ENCODE measurements at regions not wholly inside any gene's neighbourhood (a gene's known extent, or its start where the extent isn't known, plus 50 kb on each side); places are given as distances from the start of the nearest gene placed in this dataset.

GRCh38 chr6:14790976-14791375 is 454.9 kb upstream of the JARID2 start:
- H3K27me3 Mint-ChIP-seq = peaks cover 0 to 1% (median 0%) of the 10 kb centered on the region in 5 donors
- H3K4me3 Mint-ChIP-seq = no peak overlapping the region
- no peaks in the 10 kb centered on the region for H3K9me3 Mint-ChIP-seq
- H3K4me1 Mint-ChIP-seq = peaks cover 0 to 4% (median 0%) of the 10 kb centered on the region in 4 donors
- POLR2A ChIA-PET = no interaction called here
- peak in 1 of 10 donors; percentile 3 for DNase-seq
- no peak overlapping the region for H3K27ac Mint-ChIP-seq
- no peak for ATAC-seq
- no peaks in the 10 kb centered on the region for H3K36me3 Mint-ChIP-seq

DNA sequence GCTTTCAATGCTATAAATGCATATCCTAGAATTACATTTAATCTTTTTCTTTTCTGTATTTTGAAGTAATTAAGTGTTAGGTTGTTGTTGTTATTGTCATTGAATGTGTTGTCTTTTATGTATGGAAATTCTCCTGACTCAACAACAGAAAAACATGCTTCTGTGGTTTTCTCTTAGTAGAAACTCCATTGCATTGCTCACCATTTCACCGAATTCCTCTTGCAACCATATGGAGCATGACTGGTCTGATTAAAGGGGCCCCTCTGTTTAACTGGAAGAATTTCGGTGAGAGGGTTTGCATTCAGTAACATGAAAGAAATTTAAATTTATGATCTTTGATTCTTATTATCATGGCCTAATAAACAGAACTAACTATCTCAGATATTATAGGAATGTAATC is 454.3 kb upstream of the JARID2 start:
- ATAC-seq (no peak), DNase-seq (no peak)
- peaks cover 0 to 1% (median 0%) of the 10 kb centered on the region in 5 donors for H3K27me3 Mint-ChIP-seq
- peaks cover 0 to 3% (median 0%) of the 10 kb centered on the region in 4 donors for H3K4me1 Mint-ChIP-seq
- POLR2A ChIA-PET = no interaction called here
- H3K4me3 Mint-ChIP-seq = no peak overlapping the region
- H3K9me3 Mint-ChIP-seq = no peaks in the 10 kb centered on the region
- no peaks in the 10 kb centered on the region for H3K36me3 Mint-ChIP-seq
- no peak overlapping the region for H3K27ac Mint-ChIP-seq

- Mint-ChIP-seq H3K36me3 (no peaks in the 10 kb centered on the region), H3K9me3 (no peaks in the 10 kb centered on the region), H3K4me1 (no peaks in the 10 kb centered on the region), H3K4me3 (no peak overlapping the region), H3K27me3 (peaks cover 0 to 1% (median 0%) of the 10 kb centered on the region in 5 donors), H3K27ac (no peak overlapping the region)
- POLR2A ChIA-PET = no interaction called here
- DNase-seq (no peak), ATAC-seq (no peak)
Measured at GRCh38 chr6:14792118-14792955, 453.5 kb upstream of the JARID2 start.

DNA sequence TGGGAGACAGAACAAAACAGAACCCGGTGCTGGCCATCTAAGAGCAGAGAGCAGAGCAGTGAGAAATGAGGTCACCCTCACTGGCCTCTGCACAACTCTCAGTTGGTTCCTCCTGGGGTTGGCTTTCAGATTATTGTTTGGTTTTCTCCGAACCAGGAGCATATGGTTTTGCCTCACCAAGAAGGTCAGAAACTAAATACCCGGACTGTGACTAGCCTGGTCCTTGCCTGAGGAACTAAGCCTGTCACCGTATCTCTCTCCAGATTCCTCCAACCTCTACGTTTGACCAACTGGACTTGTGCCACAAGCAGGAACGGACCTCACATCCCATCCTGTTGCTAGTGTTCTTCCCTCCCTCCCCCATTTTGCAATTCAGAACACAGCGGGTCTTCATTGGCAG is 450.4 kb upstream of the JARID2 start:
- ATAC-seq = no peak
- H3K4me1 Mint-ChIP-seq = peaks cover 0 to 8% (median 2%) of the 10 kb centered on the region in 4 donors
- DNase-seq = no peak
- H3K36me3 Mint-ChIP-seq = no peaks in the 10 kb centered on the region
- H3K9me3 Mint-ChIP-seq = peaks cover 0 to 5% (median 0%) of the 10 kb centered on the region in 9 donors
- no peak overlapping the region for H3K27ac Mint-ChIP-seq
- peaks cover 0 to 6% (median 3%) of the 10 kb centered on the region in 5 donors for H3K27me3 Mint-ChIP-seq
- POLR2A ChIA-PET = no interaction called here
- no peak overlapping the region for H3K4me3 Mint-ChIP-seq

- POLR2A ChIA-PET = interaction anchor here (0.6 kb wide), 1 partner anchor 679 kb away, joined by 3 read pairs; no protein-coding TSS in a partner anchor
- no peak for DNase-seq
- no peaks in the 10 kb centered on the region for H3K36me3 Mint-ChIP-seq
- no peak overlapping the region for H3K27ac Mint-ChIP-seq
- H3K9me3 Mint-ChIP-seq = peaks cover 0 to 5% (median 0%) of the 10 kb centered on the region in 9 donors
- no peak overlapping the region for H3K4me3 Mint-ChIP-seq
- no peak for ATAC-seq
- peaks cover 0 to 8% (median 2%) of the 10 kb centered on the region in 4 donors for H3K4me1 Mint-ChIP-seq
- H3K27me3 Mint-ChIP-seq = peaks cover 0 to 6% (median 3%) of the 10 kb centered on the region in 5 donors
Measured at GRCh38 chr6:14796974-14797762, 448.7 kb upstream of the JARID2 start.

GRCh38 chr6:14797875-14798593 is 447.8 kb upstream of the JARID2 start:
- Mint-ChIP-seq H3K9me3 (peaks cover 0 to 5% (median 0%) of the 10 kb centered on the region in 9 donors), H3K27me3 (peaks cover 0 to 6% (median 3%) of the 10 kb centered on the region in 5 donors), H3K27ac (no peak overlapping the region), H3K36me3 (no peaks in the 10 kb centered on the region), H3K4me1 (peaks cover 0 to 8% (median 2%) of the 10 kb centered on the region in 4 donors), H3K4me3 (no peak overlapping the region)
- POLR2A ChIA-PET = no interaction called here
- ATAC-seq = no peak
- DNase-seq = no peak

DNA sequence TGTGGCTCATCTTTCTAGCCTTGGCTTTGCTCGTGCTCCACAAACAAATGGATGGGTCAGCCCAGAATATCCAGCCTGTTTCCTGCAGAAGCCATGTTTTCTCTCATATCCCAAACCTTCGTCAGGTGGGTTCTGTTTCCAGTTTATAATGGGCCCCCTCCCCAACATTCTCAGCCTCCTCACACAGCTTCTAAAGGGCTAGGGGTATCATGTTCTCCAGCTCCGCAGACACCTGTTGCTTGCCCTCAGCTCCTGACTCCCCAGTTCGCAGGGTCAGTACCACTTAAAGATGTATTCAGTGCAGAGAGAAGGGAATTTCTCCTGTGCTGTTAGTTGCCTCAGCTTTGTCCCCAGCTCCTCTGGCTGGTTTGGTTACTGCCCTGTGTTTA is 447.3 kb upstream of the JARID2 start:
- DNase-seq = no peak
- POLR2A ChIA-PET = no interaction called here
- peaks cover 0 to 6% (median 4%) of the 10 kb centered on the region in 5 donors for H3K27me3 Mint-ChIP-seq
- no peak overlapping the region for H3K27ac Mint-ChIP-seq
- no peak for ATAC-seq
- H3K36me3 Mint-ChIP-seq = no peaks in the 10 kb centered on the region
- H3K4me3 Mint-ChIP-seq = no peak overlapping the region
- peaks cover 0 to 8% (median 2%) of the 10 kb centered on the region in 4 donors for H3K4me1 Mint-ChIP-seq
- H3K9me3 Mint-ChIP-seq = peaks cover 0 to 5% (median 0%) of the 10 kb centered on the region in 9 donors

- no peak for ATAC-seq
- Mint-ChIP-seq H3K4me3 (no peak overlapping the region), H3K27ac (peak overlapping the region in 1 of 10 donors; percentile 34), H3K27me3 (peaks cover 0 to 8% (median 6%) of the 10 kb centered on the region in 5 donors), H3K4me1 (peaks cover 0 to 8% (median 3%) of the 10 kb centered on the region in 4 donors), H3K36me3 (no peaks in the 10 kb centered on the region), H3K9me3 (peaks cover 0 to 5% (median 0%) of the 10 kb centered on the region in 9 donors)
- POLR2A ChIA-PET = no interaction called here
- DNase-seq = no peak
Measured at GRCh38 chr6:14798996-14799588, 446.8 kb upstream of the JARID2 start.

- H3K27ac Mint-ChIP-seq = no peak overlapping the region
- DNase-seq (peak in 4 of 10 donors; percentile 7 to 12 (median 10)), ATAC-seq (peak; percentile 40 to 70)
- no peaks in the 10 kb centered on the region for H3K36me3 Mint-ChIP-seq
- POLR2A ChIA-PET = no interaction called here
- peaks cover 0 to 8% (median 6%) of the 10 kb centered on the region in 5 donors for H3K27me3 Mint-ChIP-seq
- H3K4me3 Mint-ChIP-seq = no peak overlapping the region
- H3K4me1 Mint-ChIP-seq = peaks cover 0 to 8% (median 3%) of the 10 kb centered on the region in 4 donors
- peaks cover 0 to 5% (median 0%) of the 10 kb centered on the region in 9 donors for H3K9me3 Mint-ChIP-seq
Measured at GRCh38 chr6:14799928-14800327, 445.9 kb upstream of the JARID2 start.

GRCh38 chr6:14802514-14803160 is 443.2 kb upstream of the JARID2 start:
- peaks cover 0 to 8% (median 6%) of the 10 kb centered on the region in 5 donors for H3K27me3 Mint-ChIP-seq
- H3K27ac Mint-ChIP-seq = no peak overlapping the region
- POLR2A ChIA-PET = no interaction called here
- H3K4me3 Mint-ChIP-seq = no peak overlapping the region
- peaks cover 0 to 1% (median 0%) of the 10 kb centered on the region in 3 donors for H3K36me3 Mint-ChIP-seq
- H3K9me3 Mint-ChIP-seq = peaks cover 0 to 11% (median 2%) of the 10 kb centered on the region in 9 donors
- DNase-seq = no peak
- no peak for ATAC-seq
- H3K4me1 Mint-ChIP-seq = peaks cover 0 to 8% (median 3%) of the 10 kb centered on the region in 4 donors

- no peak overlapping the region for H3K27ac Mint-ChIP-seq
Measured at GRCh38 chr6:14804001-14804784, 441.7 kb upstream of the JARID2 start.

More at GRCh38 chr6:14804001-14804784, 441.7 kb upstream of the JARID2 start:
- ATAC-seq (no peak), DNase-seq (no peak)
- POLR2A ChIA-PET = no interaction called here
- H3K4me3 Mint-ChIP-seq = no peak overlapping the region
- H3K9me3 Mint-ChIP-seq = peaks cover 0 to 18% (median 8%) of the 10 kb centered on the region in 9 donors
- peaks cover 0 to 3% (median 2%) of the 10 kb centered on the region in 4 donors for H3K4me1 Mint-ChIP-seq
- H3K36me3 Mint-ChIP-seq = peaks cover 0 to 8% (median 0%) of the 10 kb centered on the region in 3 donors
- peaks cover 0 to 6% (median 5%) of the 10 kb centered on the region in 5 donors for H3K27me3 Mint-ChIP-seq

Data from naive thymus-derived CD8-positive, alpha-beta T cell (primary cell).